ENCODE measurements at regions not wholly inside any gene's neighbourhood (a gene's known extent, or its start where the extent isn't known, plus 50 kb on each side); places are given as distances from the start of the nearest gene placed in this dataset.

DNA sequence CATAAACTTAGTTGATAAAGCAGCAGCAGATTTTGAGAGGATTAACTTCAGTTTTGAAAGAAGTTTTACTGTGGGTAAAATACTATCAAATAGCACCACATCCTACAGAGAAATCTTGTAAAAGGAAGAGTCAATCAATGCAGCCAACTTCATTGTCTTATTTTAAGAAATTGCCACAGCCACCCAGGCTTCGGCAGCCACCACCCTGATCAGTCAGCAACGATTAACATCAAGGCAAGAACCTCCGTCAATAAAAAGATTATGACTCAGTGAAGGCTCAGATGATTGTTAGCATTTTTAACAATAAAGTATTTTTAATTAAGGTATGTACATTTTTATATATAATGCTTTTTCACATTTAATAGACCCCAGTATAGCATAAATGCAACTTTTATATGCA is 122.3 kb upstream of the NR4A3 start:
- Histone ChIP-seq H3K4me3 (no peak overlapping the region), H3K4me2 (ENCODE audit: insufficient read depth, low read length) (no peak overlapping the region), H3K27me3 (ENCODE audit: control insufficient read depth in 2 of 2, insufficient read depth in 2 of 2, low read length in 2 of 2) (no peaks in the 10 kb centered on the region), H3K9ac (ENCODE audit: insufficient read depth in 1 of 2, low read depth in 2 of 2, low read length in 2 of 2) (no peak overlapping the region), H2AFZ (ENCODE audit: low read depth, low read length) (no peak overlapping the region), H3K9me1 (ENCODE audit: control insufficient read depth, insufficient read depth, low read length) (no peaks in the 10 kb centered on the region), H3K27ac (ENCODE audit: extremely low read depth, low read depth, low read length) (no peak overlapping the region), H3K4me1 (replicated peaks in 1 of 2; ENCODE audit: control insufficient read depth in 2 of 2, insufficient read depth in 2 of 2, low read length in 2 of 2) (no peaks in the 10 kb centered on the region), H3K79me2 (ENCODE audit: control insufficient read depth, insufficient read depth, low read length) (no peaks in the 10 kb centered on the region), H3K9me3 (replicated peaks; ENCODE audit: control insufficient read depth, insufficient read depth, low read depth, low read length) (no peaks in the 10 kb centered on the region), H3K36me3 (ENCODE audit: control insufficient read depth, insufficient read depth, low read length) (no peaks in the 10 kb centered on the region), H4K20me1 (replicated peaks; ENCODE audit: control insufficient read depth, insufficient read depth, low read length) (no peaks in the 10 kb centered on the region)
- no TSS peak for BruUV-seq (replicated peaks)
- POLR2A ChIA-PET, result no interaction called here
- CTCF ChIA-PET (ENCODE audit: low intra/inter-chr PET ratio), result no interaction called here
- TF ChIP-seq ADNP (tag; IDR thresholded peaks at IDR 0.05) (no peak), CREM (IDR thresholded peaks at IDR 0.05; ENCODE audit: low read depth) (no peak)
- ATAC-seq (no peak), FAIRE-seq (no peak), DNase-seq (ENCODE audit: extremely low read depth in 1 of 4, low spot score in 3 of 4) (no peak)
- intact Hi-C loops (cut with micrococcal nuclease), result loop anchor here (10.0 kb wide), 1 partner anchor 65 kb away; no protein-coding TSS in a partner anchor
- in situ Hi-C loops (cut with MboI), result no loop called here
- 2% methylated on average over 3 of the region's 3 CpGs for WGBS (ENCODE audit: insufficient coverage, low coverage, missing lambda C conversion rate)

DNA sequence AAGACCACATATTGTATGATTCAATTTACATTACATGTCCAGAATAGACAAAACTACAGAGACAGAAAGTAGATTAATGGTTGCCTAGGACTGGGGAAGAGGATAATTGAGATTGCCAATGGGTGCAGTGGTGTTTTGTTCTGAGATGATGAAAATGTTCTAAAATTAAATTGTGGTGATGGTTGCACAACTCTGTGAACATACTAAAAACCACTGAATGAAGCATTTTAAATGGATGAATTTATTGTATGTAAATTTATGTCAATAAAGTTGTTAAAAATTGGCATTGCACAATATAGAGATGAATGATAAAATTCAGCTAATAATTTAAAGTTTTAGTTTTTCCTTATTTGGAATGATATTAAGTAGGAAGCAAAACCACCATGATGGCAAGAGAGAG is 109.5 kb upstream of the NR4A3 start:
- H3K36me3 ChIP-seq (ENCODE audit: control insufficient read depth, insufficient read depth, low read length), result no peaks in the 10 kb centered on the region
- in situ Hi-C loops (cut with MboI), result no loop called here

More for the DNA sequence above, 109.5 kb upstream of the NR4A3 start:
- no peak overlapping the region for H2AFZ ChIP-seq (ENCODE audit: low read depth, low read length)
- FAIRE-seq (no peak), ATAC-seq (no peak), DNase-seq (ENCODE audit: extremely low read depth in 1 of 4, low spot score in 3 of 4) (no peak)
- H3K27ac ChIP-seq (ENCODE audit: extremely low read depth, low read depth, low read length), result no peak overlapping the region
- ChIA-PET POLR2A (no interaction called here), CTCF (ENCODE audit: low intra/inter-chr PET ratio) (no interaction called here)
- no peaks in the 10 kb centered on the region for H3K9me3 ChIP-seq (replicated peaks; ENCODE audit: control insufficient read depth, insufficient read depth, low read depth, low read length)
- no peak overlapping the region for H3K9ac ChIP-seq (ENCODE audit: insufficient read depth in 1 of 2, low read depth in 2 of 2, low read length in 2 of 2)
- no peaks in the 10 kb centered on the region for H3K79me2 ChIP-seq (ENCODE audit: control insufficient read depth, insufficient read depth, low read length)
- H3K4me3 ChIP-seq, result no peak overlapping the region
- BruUV-seq (replicated peaks), result no TSS peak
- TF ChIP-seq, protein P1, sequence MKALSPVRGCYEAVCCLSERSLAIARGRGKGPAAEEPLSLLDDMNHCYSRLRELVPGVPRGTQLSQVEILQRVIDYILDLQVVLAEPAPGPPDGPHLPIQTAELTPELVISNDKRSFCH (CRISPR knock-in tag; IDR thresholded peaks at IDR 0.05), result no peak
- TF ChIP-seq, protein P1 (tag; IDR thresholded peaks at IDR 0.05), result no peak
- TF ChIP-seq SMAD1 (IDR thresholded peaks at IDR 0.05; ENCODE audit: low read depth, low read length, partially characterized antibody) (no peak), CEBPG (CRISPR knock-in tag; IDR thresholded peaks at IDR 0.05) (no peak), CEBPG (tag; conservative IDR thresholded peaks at IDR 0.05 in 1 of 2, IDR thresholded peaks at IDR 0.05 in 1 of 2) (peak in 1 of 2 experiments; percentile 58; a peak in 2 of 4 replicates), CEBPB (tag; IDR thresholded peaks at IDR 0.05) (peak; percentile 51; the same call in 1 of the 2 replicates)
- no peaks in the 10 kb centered on the region for H3K27me3 ChIP-seq (ENCODE audit: control insufficient read depth in 2 of 2, insufficient read depth in 2 of 2, low read length in 2 of 2)
- intact Hi-C loops (cut with micrococcal nuclease), result no loop called here
- no peaks in the 10 kb centered on the region for H3K4me1 ChIP-seq (replicated peaks in 1 of 2; ENCODE audit: control insufficient read depth in 2 of 2, insufficient read depth in 2 of 2, low read length in 2 of 2)
- no peaks in the 10 kb centered on the region for H3K9me1 ChIP-seq (ENCODE audit: control insufficient read depth, insufficient read depth, low read length)
- no peaks in the 10 kb centered on the region for H4K20me1 ChIP-seq (replicated peaks; ENCODE audit: control insufficient read depth, insufficient read depth, low read length)
- H3K4me2 ChIP-seq (ENCODE audit: insufficient read depth, low read length), result no peak overlapping the region
